ENCODE measurements at regions not wholly inside any gene's neighbourhood (a gene's known extent, or its start where the extent isn't known, plus 50 kb on each side); places are given as distances from the start of the nearest gene placed in this dataset.
"Not testable (repeated sequence)": the region's sequence is repeated elsewhere in the genome, so short reads cannot be mapped to it uniquely, and the experiment has no call there.

DNA sequence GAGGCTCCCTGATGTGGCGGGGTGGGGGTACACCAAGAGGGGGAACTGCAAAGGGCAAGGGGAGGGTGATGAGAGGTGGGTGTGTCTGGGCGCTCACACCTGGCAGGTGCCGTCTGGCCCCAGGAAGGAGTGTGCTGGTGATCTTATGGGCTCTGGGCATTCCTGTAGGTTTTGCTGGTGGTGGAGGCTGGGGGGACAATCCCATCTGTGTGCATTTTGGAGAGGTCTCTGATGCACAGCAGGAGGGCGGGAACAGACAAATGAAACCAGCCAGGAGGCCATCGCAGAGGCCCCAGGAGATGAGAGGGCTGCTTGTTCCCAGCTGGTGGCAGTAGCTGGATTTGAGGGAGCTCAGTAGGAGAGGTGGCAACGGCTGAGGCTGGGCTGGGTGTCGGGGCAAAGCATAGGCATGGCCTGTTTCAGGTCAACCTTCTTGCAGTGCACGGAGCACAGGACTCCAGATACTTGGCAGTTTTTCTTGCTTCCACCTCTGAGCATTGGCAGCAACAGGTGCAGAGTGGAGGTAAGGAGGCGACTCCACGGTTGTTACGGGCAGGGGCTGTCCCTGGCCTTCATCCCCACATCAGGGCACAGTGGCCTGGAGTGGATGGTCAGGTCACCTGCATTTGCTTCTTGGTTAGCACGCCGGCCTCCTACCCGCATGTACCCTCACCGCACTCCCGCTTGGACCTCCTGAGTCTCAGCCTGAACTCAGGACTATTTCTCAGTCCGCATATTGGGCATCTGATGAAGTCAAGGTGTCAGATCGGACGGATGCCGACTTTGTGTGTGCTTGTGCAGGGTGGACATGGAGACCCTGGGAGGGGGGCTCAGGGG is 194.2 kb upstream of the HDAC4 start:
- DNase-seq = no peak

DNA sequence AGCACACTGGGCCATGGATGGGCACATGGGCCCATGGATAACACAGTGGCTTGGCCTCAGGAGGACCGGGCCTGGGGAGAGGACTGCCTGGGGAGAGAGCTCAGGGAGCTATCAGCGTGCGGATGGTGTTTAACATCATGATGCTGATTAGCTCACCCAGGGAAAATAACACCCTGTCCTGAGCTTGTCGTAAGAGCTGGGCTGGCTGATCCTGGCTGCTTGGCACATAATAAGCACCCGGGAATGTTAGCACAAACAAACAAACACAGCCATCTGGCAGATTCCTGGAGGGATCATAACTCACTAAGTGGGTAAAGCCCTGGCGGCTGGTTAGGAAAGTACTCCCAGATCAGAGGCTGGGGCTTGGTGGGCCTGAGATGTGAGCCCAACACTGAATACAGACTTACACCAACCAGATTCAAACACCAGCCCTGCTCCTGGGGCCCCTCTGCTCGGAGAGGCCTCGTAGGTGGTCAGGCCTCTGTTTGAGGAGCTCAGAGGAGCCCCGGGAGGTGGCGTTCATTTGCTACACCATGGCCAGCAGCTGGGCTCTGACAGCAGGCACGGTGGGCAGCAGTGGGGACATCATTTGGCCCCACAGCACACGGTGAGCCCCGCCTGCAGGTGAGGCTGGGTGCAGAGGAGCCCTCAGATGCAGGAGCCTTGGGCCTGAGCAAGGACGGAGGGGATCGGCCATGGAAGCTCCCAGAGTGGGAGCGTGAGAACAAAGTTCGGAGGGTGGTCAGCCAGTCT is 193.4 kb upstream of the HDAC4 start:
- no peak for DNase-seq

DNA sequence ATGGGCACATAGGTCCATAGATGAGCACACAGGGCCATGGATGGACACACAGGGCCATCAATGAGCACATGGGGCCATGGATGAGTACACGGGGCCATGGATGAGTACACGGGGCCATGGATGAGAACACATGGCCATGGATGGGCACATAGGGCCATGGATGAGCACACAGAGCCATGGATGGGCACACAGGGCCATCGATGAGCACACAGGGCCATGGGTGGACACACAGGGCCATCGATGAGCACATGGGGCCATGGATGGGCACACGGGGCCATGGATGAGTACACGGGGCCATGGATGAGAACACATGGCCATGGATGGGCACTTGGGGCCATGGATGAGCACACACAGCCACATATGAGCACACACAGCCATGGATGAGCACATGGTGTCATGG is 192.6 kb upstream of the HDAC4 start:
- no peak for DNase-seq

DNA sequence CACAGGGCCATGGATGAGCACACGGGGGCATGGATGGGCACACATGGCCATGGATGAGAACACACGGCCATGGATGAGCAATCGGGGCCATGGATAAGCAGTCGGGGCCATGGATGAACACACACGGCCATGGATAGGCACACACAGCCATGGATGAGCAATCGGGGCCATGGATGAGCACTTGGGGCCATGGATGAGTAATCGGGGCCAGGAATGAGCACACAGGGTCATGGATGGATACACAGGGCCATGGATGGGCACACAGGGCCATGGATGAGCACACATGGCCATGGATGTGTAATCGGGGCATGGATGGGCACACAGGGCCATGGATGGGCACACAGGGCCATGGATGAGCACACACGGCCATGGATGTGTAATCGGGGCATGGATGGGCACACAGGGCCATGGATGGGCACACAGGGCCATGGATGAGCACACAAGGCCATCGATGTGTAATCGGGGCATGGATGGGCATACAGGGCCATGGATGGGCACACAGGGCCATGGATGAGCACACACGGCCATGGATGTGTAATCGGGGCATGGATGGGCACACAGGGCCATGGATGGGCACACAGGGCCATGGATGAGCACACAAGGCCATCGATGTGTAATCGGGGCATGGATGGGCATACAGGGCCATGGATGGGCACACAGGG is 191.9 kb upstream of the HDAC4 start:
- not testable (repeated sequence) for DNase-seq

DNA sequence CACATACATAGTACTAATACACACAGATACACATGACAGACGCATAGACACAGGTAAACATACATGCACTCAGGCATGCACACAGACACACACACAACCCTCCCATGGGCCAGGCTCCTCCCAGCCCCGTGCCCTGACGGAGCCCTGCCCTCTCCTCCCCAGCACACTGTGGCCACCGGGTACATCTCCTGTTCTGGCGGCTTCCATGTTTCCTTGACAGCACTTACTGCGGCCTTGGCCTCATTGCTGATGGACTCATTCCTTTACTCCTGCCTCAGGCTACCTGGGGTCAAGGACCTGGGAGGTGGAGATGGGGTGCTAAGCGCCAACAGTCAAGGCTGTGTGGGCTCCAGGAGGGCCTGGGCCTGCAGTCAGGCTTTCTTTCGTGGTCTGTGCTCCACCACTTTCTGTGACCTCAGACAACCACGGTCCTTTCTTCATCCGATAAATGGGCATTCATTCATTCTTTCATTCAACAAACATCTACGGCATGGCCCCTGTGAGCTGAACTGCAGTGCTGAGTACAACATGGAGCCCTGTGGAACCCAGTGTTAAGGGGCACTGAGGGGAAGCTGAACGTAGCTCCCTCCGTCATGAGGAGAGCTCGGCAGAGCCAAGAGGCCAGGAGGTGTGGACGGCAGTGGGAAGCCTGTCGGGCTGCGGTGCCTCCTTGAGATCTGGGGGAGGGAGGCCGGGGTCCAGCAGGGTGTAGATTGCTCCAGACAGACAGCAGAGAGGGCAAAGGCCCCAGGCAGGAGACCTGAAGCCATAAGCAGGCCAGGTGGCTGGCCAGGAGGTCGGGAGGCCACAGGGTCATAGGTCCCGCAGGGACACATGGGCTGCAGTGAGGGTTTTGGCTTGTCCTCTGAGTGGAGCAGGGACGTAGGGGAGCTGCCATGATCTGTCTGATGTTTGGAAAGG is 190.4 kb upstream of the HDAC4 start:
- DNase-seq = no peak

DNA sequence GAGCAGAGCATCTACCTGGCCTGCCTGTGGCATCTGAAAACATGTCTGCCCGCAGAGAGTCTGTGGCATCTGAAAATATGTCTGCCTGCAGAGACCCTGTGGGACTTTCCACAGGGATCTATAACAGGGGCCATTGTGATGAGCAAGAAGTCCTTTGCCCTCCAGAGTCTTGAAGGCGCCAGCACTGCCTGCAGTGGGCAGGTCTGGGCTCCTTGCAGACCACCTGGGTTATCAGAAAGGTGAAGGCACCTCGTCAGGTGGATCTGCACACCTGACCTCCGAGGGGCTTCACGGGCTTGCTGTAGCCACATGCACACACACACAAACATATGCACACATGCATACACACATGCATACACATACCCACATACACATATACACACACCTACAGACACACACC is 189.5 kb upstream of the HDAC4 start:
- no peak for DNase-seq

DNA sequence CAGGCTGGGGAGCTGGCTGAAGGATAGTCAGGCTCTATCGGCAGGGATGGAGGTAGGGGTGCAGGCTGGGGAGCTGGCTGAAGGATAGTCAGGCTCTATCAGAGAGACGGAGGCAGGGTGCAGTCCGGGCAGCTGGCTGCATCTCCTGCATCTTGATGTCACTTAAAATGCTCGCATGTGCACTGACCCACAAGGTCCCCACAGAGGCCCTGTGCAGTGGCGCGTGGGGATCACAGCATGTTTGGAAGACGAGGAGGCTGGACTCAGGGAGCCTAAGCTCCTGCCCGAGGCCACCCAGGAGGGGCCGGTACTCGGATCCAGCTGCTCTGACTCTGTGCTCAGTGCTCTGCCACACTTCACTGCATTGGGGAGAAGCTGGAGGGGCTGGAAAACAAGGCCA is 189.0 kb upstream of the HDAC4 start:
- no peak for DNase-seq

DNA sequence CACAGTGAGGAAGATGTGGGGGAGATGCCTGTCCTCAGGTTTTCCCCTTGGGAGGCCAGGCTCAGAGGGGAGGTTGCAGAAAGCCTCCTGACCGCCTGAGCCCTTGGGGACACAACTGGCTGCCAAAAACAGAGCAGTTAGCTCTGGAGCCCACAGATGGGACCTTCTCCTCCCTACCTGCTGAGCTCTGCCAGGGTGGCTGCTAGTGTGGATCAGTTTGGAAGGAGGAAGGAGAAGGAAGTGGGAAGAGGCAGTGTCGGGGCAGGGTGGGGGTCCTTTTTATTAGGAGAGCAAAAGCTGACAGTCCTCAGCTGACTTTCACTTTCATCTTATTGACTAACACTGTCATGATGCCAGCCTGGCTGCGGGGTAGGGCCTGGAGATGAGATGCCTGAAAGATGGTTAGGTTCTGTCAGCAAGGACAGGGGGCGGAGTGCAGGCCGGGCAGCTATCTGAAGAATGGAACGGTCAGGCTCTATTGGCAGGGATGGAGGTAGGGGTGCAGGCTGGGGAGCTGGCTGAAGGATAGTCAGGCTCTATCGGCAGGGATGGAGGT is 188.5 kb upstream of the HDAC4 start:
- DNase-seq = no peak

DNA sequence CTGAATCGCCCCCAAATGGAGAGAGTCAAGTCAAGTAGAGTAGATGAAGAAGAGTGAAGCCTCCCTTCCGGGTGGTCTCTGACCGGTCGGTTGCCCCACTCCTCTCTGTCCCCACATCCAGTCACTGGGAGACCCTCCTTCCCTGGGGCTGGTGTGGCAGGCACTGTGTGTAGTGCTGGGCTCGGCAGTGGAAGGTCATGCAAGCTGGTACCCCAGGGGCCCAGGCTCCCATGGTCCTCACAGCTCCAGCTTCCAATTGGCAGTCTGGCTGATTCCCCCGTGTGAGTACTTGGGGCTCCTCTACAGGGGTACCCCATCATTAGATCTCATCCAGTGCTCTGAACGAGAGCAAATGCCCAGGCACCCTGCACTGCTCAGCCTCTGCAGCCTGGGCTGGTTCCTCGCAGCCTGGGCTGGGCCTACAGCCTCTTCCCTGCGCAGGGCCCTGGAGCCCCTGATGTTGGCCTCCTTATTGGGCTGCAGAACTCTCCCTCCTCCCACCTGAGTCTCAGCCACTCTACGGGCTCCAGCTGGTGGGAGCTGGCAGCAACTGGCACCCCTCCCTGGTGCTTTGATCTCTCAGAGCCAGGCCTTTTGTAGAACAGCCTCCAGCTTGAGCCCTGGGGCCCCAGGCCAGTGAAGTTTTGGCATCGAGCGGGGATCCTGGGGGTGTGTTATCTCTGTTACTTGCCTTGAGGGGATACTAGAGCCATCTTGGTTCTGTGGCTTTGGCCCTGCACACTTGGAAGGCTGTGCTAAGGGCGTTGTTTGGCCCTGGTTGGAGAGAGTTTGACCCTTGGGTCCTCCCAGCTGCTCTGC is 187.8 kb upstream of the HDAC4 start:
- no peak for DNase-seq

DNA sequence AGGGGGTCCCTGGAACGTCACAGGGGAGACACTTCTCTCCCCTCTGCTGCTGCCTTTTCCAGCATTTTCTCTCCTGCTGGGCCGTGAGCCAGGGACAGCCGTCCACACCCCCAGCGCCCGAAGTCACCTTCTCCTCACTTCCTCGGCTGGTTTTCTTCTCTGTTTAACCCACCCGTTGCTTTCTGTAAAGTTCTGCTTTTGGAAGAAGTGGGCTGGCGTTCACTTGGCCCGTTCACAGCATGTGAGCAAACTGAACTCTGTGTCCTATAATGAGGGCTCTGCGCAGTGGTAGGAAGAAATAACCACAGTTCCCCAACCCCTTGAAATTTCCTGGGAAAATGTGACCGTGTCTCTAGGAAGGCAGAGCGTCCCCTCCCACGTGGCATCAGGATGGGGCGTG is 187.0 kb upstream of the HDAC4 start:
- no peak for DNase-seq

DNA sequence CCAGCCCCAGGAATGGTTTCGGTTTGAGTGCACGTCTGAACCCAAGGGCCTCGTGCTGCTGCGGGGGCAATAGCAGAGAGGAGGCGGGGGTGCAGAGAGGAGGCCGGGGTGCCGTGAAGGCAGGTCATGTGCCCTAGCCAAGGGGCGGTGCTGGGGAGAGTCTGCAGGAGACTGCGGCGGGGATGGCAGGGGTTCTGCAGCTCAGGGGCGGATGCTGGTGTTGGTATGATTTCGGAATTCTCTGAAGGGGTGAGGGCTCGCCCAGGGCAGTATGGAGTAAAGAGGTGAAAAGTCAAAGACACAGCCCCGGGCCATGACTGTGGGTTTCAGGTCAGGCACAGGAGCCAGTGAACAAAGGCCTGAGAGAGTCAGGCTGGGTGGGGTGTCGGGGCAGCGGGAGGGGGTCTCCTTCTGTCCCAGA is 186.5 kb upstream of the HDAC4 start:
- DNase-seq = no peak

DNA sequence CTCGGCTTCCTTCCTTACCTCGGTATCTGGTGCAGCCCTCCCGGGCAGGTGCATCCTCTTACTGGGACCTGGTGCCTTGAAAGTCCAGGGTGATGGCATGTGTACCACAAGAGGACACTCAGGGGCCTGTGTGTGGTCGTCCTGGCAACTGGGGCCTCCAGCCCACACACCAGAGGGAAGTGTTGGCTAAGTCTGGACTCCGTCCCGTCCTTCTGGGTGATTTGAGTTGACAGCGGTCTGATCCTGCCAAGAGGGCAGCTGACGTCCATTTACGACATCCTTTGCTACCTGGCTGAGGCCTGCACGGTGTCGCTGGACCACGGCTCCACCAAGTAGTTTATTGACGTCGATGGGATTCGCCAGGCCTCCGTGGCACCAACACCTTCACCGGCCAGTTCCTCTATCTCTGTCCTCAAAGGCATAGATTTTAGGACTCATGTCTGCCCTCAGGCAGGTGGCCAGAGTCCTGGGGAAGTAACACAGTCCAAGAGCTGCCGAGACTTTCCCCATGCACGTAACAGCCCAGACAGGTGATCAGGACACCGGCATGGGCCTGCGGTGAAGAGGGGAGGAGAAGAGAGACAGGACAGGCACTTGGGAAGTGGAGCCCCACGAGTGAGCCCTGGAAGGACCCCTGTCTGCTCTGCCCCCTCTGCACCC is 186.0 kb upstream of the HDAC4 start:
- no peak for DNase-seq

DNA sequence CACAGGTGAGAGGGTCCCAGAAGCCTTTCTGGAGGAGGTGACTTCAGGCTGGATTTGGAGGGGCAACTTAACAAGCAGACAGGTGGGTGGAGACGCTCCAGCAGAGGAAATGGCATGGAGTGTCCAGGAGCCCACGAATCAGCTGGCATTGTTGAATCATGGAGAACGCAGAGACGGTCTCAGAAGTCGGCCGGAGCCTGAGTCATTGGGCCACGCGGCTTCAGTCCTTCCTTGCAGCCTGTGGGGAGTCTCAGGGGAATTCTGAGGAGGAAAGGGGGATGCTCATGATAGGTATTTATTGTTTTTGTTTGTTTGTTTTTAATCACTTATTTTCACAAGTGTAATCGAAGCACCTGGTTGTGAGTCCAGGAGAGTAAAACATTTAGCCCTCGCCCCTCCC is 184.6 kb upstream of the HDAC4 start:
- no peak for DNase-seq

DNA sequence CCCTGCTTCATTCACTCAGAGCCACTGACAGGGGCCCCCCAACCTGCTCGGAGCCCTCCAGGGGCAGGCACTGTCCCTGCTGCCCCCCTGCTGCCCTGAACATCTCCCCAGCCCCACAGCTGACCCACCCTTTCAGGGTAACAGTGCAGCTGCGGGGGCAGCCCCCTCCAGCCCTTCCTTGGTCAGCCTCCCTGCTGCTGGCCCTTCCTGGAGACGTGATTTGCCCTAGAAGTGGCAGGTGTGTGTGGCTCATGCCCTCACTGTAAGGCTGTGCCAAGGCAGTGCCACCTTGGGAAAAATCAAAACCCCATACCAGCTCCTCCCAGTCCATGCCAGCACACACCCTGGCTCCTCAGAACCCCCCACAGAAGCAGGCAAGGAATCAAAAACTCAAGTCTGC is 184.2 kb upstream of the HDAC4 start:
- DNase-seq = no peak

DNA sequence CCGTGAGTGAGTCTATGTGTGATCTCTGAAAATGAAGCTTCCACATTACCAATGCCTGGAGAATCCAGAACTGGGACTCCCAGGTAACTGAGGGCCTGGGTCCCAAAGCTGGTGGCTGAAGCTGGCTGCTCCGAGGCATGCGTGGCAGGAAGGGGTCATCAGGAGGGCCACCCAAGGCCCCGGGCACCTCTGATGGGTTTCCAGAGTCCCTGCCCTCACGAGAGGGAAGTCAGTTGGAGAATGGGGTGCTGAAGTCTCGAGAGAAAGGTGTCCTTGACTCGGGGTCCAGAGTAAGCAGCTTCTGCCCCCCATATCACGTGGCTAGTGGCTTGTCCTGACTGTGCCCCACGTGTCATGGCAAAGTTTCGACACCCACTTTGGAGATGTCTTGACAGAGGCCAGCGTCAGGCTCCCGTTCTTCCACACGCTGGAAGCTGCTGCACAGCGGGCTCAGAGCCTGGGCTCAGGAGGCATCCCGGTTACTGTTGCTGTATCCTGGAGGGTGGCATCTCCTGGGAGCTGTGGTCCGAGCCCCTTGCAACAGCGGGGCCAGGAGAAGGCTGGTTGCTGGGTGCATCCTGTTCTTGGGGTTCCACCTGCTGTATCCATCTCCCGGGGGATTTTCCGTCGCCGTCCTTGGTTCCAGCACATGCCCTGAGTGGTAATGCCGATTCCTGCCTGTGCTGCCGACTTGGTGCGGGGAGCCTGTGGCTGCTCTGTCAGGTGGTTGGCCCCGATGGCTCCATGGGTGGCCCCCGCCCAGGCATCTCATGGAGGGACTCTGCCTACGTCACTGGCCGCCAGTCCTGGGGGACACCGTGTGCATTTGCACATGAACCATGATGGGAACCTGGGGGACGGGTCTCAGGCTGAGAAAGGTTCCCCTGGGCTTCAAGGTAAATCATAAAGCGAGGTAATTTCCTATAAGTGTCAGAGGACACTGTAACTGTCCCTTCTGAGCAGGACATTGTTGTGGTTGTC is 183.3 kb upstream of the HDAC4 start:
- DNase-seq = no peak

DNA sequence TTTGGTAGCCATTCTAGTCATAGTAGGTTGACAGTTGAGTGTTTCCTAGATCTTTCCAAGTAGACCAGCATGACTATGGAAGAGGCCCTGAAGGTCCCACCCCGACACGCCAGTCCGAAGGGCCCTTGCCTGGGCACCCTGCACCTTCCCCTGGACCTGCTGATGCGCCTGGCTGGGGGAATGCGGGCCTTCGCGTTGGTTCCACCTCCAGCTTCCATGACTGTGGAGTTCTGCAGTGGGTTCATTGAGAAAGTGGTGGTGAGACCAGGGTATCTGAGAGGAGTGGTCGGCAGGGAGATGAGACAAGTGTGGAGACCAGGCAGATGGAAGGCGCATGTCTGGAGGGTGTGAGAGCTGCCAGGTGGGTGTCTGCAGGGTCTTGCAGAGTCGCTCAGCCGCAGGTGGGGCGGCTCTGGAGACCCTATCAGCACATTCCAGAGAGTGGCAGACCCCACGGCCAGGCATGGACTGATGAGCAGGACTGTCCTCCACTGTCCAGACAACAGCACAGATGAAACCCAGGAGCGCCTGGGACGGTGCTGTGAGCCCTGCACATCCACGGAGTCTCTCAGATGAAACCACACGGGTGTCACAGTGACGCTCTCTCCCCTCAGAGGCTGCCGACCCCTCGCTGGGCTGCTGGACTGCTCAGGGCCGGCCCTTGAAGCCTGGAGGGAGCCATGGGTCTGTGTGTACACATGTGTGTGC is 182.5 kb upstream of the HDAC4 start:
- no peak for DNase-seq

DNA sequence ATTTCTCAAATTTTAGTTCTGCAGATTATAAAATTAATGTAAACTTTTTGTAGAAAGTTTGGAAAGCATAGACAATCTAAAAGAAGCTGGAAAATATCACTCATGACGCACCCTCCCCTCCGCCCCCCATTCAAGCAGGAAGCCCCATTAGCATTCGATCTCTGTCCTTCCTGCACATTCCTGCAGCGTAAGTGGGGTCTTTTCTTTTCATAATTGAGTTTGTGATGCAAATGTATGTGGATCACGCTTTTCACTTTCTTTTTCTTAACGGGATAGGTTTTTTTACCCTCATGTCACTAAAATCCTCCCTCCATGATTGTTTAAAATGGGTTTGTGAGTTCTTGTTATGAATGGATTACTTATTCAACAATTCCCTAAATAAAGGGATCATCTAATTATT is 181.7 kb upstream of the HDAC4 start:
- no peak for DNase-seq

DNA sequence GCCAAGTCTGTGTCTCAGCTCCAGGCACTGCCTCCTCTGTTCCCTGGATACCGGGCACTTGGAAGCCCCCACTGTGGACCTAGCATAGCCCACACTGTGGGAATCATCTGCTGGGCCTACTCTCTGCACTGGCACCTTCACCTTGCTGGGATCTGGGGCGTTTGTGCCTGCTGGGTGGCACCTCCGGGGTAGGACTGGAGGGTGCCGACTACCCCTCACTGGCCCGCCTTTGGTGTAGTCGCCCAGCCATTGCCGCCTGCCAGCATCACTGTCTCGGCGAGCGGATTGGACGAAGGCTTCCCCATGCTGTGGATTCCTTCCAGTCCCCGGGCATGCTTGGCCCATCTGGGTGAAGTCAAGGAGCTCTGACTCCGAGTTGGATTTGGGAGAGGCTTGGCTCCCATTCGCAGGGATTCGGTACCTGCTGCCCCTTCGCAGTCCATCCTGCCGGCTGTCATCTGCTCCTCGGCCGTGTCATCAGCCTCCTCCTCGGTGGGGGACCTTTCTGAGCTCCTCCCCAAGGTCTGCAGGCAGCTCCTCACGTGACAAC is 180.6 kb upstream of the HDAC4 start:
- no peak for DNase-seq

DNA sequence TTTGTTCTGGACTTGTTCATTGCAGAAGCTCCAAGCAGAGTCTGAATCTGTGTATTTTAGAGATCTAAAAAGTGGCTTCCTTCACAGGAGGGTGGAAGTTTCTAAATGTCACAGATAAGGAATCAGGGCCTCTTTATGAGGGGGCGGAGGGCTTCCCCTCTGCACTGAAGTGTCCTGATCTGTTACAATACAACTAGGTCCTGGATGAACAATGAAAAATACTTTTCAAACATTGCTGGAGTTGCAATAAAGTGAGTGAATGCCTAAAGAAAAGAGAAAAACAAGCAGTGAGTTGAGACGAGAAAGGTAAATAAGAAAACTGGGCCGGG is 179.3 kb upstream of the HDAC4 start:
- no peak for DNase-seq
